ENCODE measurements at regions not wholly inside any gene's neighbourhood (a gene's known extent, or its start where the extent isn't known, plus 50 kb on each side); places are given as distances from the start of the nearest gene placed in this dataset.

DNA sequence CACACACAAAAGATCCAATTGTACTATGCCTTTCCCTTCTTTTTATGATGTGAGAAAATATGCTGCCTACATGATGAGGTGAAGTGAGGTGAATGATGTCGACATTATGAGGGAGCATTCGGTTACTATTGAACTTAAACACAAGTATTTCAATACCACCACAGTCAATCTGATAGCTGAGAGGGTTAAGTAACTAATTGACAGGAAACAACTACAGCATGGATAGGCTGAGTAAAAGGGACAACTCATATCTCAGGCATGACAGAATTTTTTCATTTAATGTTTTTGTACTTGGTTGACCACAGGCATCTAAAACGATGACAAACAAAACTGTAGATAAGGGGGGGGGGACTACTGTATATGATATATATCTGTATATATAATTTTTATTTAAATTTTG lies 488.9 kb downstream of the SH2D4B start:
- CTCF ChIA-PET: no interaction called here
- H3K27ac ChIP-seq (ENCODE audit: low read depth, low read length): no peak overlapping the region
- H3K9me3 ChIP-seq (ENCODE audit: control insufficient read depth, insufficient read depth, low read length): peaks cover 17% of the 10 kb centered on the region
- DNase-seq (ENCODE audit: low read depth, low spot score): no peak
- POLR2A ChIA-PET: no interaction called here
- H3K4me3 ChIP-seq (ENCODE audit: low read depth, low read length): no peak overlapping the region
- TF ChIP-seq, protein P1, sequence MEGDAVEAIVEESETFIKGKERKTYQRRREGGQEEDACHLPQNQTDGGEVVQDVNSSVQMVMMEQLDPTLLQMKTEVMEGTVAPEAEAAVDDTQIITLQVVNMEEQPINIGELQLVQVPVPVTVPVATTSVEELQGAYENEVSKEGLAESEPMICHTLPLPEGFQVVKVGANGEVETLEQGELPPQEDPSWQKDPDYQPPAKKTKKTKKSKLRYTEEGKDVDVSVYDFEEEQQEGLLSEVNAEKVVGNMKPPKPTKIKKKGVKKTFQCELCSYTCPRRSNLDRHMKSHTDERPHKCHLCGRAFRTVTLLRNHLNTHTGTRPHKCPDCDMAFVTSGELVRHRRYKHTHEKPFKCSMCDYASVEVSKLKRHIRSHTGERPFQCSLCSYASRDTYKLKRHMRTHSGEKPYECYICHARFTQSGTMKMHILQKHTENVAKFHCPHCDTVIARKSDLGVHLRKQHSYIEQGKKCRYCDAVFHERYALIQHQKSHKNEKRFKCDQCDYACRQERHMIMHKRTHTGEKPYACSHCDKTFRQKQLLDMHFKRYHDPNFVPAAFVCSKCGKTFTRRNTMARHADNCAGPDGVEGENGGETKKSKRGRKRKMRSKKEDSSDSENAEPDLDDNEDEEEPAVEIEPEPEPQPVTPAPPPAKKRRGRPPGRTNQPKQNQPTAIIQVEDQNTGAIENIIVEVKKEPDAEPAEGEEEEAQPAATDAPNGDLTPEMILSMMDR (IDR thresholded peaks at IDR 0.05; ENCODE audit: low read depth, low read length): no peak
- H3K27me3 ChIP-seq (ENCODE audit: control insufficient read depth, insufficient read depth, low read length): no peaks in the 10 kb centered on the region

DNA sequence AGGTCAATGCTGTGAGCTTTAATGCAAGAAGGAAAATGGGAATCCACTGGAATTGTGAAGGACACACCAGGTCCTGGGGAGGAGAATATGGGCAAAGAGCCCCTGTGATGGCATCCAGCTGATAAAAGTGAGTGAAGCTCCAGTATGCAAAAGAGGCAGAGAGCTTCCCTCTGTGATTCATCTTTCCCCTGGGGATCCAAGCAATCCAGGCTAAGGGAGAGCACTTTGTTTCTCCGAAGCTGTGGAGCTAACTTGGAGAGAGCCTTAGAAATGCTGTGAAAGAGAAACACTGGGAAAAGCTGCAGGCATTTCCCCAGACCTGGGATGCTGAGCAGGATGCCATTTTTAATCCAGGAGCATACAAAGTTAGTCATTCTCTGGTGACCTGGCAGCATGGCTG lies 489.5 kb downstream of the SH2D4B start:
- TF ChIP-seq, protein P1 (IDR thresholded peaks at IDR 0.05; ENCODE audit: low read depth, low read length): no peak
- DNase-seq (ENCODE audit: low read depth, low spot score): no peak
- H3K9me3 ChIP-seq (ENCODE audit: control insufficient read depth, insufficient read depth, low read length): peaks cover 13% of the 10 kb centered on the region
- ChIA-PET CTCF (no interaction called here), POLR2A (no interaction called here)
- no peak overlapping the region for H3K27ac ChIP-seq (ENCODE audit: low read depth, low read length)
- no peak overlapping the region for H3K4me3 ChIP-seq (ENCODE audit: low read depth, low read length)
- no peaks in the 10 kb centered on the region for H3K27me3 ChIP-seq (ENCODE audit: control insufficient read depth, insufficient read depth, low read length)

DNA sequence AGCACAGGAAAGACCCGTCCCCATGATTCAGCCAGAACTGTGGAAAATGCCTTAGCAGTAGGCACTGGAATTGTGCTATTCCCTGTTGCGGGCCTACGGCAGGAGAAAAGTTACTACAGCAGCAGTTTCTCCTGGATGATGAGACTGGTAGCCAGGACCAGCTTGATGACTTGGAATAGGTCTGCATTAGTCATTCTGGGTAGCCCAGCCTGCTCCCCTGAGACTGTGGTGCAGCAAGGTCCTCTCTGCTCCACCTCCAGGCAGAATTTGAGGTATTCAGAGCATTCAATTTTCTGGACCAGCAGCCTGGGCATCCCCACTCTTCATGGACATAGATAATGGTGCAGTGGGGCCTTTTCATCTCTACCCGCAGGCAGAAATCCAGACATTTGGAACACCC lies 490.0 kb downstream of the SH2D4B start:
- CTCF ChIA-PET: no interaction called here
- DNase-seq (ENCODE audit: low read depth, low spot score): no peak
- Histone ChIP-seq H3K4me3 (ENCODE audit: low read depth, low read length) (no peak overlapping the region), H3K27ac (ENCODE audit: low read depth, low read length) (no peak overlapping the region), H3K27me3 (ENCODE audit: control insufficient read depth, insufficient read depth, low read length) (no peaks in the 10 kb centered on the region), H3K9me3 (ENCODE audit: control insufficient read depth, insufficient read depth, low read length) (peaks cover 15% of the 10 kb centered on the region)
- TF ChIP-seq, protein P1 (IDR thresholded peaks at IDR 0.05; ENCODE audit: low read depth, low read length): no peak
- POLR2A ChIA-PET: no interaction called here

DNA sequence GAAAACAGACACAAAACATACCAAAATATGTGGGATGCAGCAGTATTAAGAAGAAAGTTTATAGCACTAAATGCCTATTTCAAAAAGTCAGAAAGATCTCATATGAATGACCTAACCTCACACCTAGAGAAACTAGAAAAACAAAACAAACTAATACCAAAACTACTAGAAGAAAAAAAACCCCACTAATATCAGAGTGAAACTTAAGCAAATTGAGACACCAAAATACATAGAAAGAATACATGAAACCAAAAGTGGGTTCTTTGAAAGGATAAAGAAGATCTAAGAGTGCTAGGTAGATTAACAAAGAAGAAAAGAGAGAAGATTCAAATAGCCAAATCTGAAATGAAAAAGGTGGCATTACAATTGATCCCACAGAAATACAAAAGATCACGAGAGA lies 494.1 kb downstream of the SH2D4B start:
- TF ChIP-seq, protein P1 (IDR thresholded peaks at IDR 0.05; ENCODE audit: low read depth, low read length): no peak
- ChIA-PET POLR2A (no interaction called here), CTCF (no interaction called here)
- DNase-seq (ENCODE audit: low read depth, low spot score): no peak
- H3K27ac ChIP-seq (ENCODE audit: low read depth, low read length): no peak overlapping the region
- no peaks in the 10 kb centered on the region for H3K27me3 ChIP-seq (ENCODE audit: control insufficient read depth, insufficient read depth, low read length)
- peaks cover 21% of the 10 kb centered on the region; the same call in 1 of the 2 replicates for H3K9me3 ChIP-seq (ENCODE audit: control insufficient read depth, insufficient read depth, low read length)
- H3K4me3 ChIP-seq (ENCODE audit: low read depth, low read length): no peak overlapping the region

DNA sequence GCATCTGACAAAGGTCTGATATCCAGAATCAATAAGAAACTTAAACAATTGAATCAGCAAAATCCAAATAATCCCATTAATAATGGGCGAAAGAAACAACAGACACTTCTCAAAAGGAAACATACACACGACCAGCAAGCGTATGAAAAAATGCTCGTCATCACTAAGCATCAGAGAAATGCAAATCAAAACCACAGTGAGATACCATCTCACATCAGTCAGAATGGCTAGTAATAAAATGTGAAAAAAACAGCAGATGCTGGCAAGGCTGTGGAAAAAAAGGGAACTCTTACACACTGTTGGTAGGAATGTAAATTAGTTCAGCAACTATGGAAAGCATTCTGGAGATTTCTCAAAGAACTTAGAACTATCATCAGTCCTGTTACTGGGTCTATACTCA lies 496.7 kb downstream of the SH2D4B start:
- Histone ChIP-seq H3K27me3 (ENCODE audit: control insufficient read depth, insufficient read depth, low read length) (no peaks in the 10 kb centered on the region), H3K4me3 (ENCODE audit: low read depth, low read length) (no peak overlapping the region), H3K27ac (ENCODE audit: low read depth, low read length) (no peak overlapping the region), H3K9me3 (ENCODE audit: control insufficient read depth, insufficient read depth, low read length) (peaks cover 11% of the 10 kb centered on the region; the same call in 1 of the 2 replicates)
- ChIA-PET CTCF (no interaction called here), POLR2A (no interaction called here)
- TF ChIP-seq, protein P1 (IDR thresholded peaks at IDR 0.05; ENCODE audit: low read depth, low read length): no peak
- DNase-seq (ENCODE audit: low read depth, low spot score): no peak
